ENCODE measurements at regions not wholly inside any gene's neighbourhood (a gene's known extent, or its start where the extent isn't known, plus 50 kb on each side); places are given as distances from the start of the nearest gene placed in this dataset.
"Not testable (repeated sequence)": the region's sequence is repeated elsewhere in the genome, so short reads cannot be mapped to it uniquely, and the experiment has no call there.

DNA sequence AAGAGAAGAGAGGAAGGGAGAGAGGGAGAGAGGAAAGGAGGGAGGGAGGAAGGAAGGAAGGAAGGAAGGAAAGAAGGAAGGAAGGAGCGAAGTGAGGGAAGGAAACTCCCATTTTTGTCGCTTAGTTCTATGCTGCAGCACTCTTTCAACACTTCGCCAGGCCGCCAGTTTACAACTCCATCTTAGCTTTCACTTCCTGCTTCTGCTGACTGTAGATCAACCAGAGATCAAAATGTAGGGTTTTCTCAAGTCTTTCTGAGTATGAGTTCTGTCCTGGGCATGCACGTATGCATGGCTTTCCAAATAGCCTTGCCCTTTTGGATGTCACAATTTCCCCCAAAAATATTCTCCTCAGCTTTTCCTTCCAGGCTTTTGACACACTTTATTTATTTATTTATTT lies 723.4 kb downstream of the TRHDE start:
- Mint-ChIP-seq H3K27ac (ENCODE audit: unreplicated experiment) (no peak overlapping the region), H3K4me3 (ENCODE audit: unreplicated experiment) (no peak overlapping the region), H3K36me3 (ENCODE audit: unreplicated experiment) (no peaks in the 10 kb centered on the region), H3K9me3 (ENCODE audit: unreplicated experiment) (no peaks in the 10 kb centered on the region), H3K4me1 (ENCODE audit: unreplicated experiment) (no peaks in the 10 kb centered on the region), H3K27me3 (ENCODE audit: unreplicated experiment) (no peaks in the 10 kb centered on the region)
- DNase-seq (ENCODE audit: extremely low spot score, unreplicated experiment): no peak
- TF ChIP-seq, protein P1, sequence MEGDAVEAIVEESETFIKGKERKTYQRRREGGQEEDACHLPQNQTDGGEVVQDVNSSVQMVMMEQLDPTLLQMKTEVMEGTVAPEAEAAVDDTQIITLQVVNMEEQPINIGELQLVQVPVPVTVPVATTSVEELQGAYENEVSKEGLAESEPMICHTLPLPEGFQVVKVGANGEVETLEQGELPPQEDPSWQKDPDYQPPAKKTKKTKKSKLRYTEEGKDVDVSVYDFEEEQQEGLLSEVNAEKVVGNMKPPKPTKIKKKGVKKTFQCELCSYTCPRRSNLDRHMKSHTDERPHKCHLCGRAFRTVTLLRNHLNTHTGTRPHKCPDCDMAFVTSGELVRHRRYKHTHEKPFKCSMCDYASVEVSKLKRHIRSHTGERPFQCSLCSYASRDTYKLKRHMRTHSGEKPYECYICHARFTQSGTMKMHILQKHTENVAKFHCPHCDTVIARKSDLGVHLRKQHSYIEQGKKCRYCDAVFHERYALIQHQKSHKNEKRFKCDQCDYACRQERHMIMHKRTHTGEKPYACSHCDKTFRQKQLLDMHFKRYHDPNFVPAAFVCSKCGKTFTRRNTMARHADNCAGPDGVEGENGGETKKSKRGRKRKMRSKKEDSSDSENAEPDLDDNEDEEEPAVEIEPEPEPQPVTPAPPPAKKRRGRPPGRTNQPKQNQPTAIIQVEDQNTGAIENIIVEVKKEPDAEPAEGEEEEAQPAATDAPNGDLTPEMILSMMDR (IDR thresholded peaks at IDR 0.05): no peak

- not testable (repeated sequence) for H3K27me3 Mint-ChIP-seq (ENCODE audit: unreplicated experiment); DNase-seq (ENCODE audit: extremely low spot score, unreplicated experiment); H3K36me3 Mint-ChIP-seq (ENCODE audit: unreplicated experiment); H3K27ac Mint-ChIP-seq (ENCODE audit: unreplicated experiment); H3K4me3 Mint-ChIP-seq (ENCODE audit: unreplicated experiment); H3K9me3 Mint-ChIP-seq (ENCODE audit: unreplicated experiment); H3K4me1 Mint-ChIP-seq (ENCODE audit: unreplicated experiment)
These were observed 729.6 kb downstream of the TRHDE start for GRCh38 chr12:73001806-73002205.

DNA sequence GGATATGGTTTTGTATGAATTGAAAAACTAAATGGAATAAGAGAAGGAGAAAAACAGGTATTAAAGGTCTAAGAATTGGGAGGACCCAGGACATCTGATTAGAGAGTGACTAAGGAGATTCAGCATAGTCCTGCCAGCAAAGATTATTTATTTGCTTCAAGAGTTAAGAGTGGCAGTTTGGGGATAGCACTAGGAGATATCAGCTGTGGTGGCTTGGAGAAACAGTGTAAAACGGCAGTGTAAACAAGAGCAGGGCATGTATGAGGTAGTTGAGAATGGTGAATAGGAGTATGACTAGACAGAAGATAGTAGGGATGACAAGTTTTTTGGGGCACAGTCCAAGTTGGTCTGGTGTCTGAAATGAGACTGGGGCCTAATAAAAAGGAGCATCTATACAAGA lies 730.3 kb downstream of the TRHDE start:
- H3K27ac Mint-ChIP-seq (ENCODE audit: unreplicated experiment); DNase-seq (ENCODE audit: extremely low spot score, unreplicated experiment); H3K4me3 Mint-ChIP-seq (ENCODE audit: unreplicated experiment); H3K4me1 Mint-ChIP-seq (ENCODE audit: unreplicated experiment); H3K9me3 Mint-ChIP-seq (ENCODE audit: unreplicated experiment); H3K27me3 Mint-ChIP-seq (ENCODE audit: unreplicated experiment); H3K36me3 Mint-ChIP-seq (ENCODE audit: unreplicated experiment): not testable (repeated sequence)

DNA sequence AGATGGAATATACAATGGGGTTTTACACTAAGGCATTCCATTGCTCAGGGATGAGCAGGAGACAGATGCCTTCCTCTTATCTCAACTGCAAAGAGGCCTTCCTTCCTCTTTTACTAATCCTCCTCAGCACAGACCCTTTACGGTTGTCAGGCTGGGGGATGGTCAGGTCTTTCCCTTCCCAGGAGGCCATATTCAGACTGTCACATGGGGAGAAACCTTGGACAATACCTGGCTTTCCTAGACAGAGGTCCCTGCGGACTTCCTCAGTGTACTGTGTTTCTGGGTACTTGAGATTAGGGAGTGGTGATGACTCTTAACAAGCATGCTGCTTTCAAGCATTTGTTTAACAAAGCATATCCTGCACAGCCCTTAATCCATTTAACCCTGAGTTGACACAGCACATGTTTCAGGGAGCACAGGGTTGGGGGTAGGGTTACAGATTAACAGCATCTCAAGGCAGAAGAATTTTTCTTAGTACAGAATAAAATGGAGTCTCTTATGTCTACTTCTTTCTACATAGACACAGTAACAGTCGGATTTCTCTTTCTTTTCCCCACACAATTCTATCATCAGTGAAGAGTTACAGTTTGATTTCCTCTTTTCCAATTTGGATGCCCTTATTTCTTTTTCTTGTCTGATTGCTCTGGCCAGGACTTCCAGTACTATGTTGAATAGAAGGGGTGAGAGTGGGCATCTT lies 737.1 kb downstream of the TRHDE start:
- H3K4me1 Mint-ChIP-seq (ENCODE audit: unreplicated experiment); H3K4me3 Mint-ChIP-seq (ENCODE audit: unreplicated experiment); H3K27ac Mint-ChIP-seq (ENCODE audit: unreplicated experiment); H3K36me3 Mint-ChIP-seq (ENCODE audit: unreplicated experiment); H3K27me3 Mint-ChIP-seq (ENCODE audit: unreplicated experiment); DNase-seq (ENCODE audit: extremely low spot score, unreplicated experiment): not testable (repeated sequence)
- H3K9me3 Mint-ChIP-seq (ENCODE audit: unreplicated experiment): peaks cover 34% of the 10 kb centered on the region

- H3K4me1 Mint-ChIP-seq (ENCODE audit: unreplicated experiment): no peaks in the 10 kb centered on the region
- TF ChIP-seq, protein P1 (IDR thresholded peaks at IDR 0.05): no peak
- H3K27ac Mint-ChIP-seq (ENCODE audit: unreplicated experiment): no peak overlapping the region
- no peak overlapping the region for H3K4me3 Mint-ChIP-seq (ENCODE audit: unreplicated experiment)
- DNase-seq (ENCODE audit: extremely low spot score, unreplicated experiment): no peak
- H3K36me3 Mint-ChIP-seq (ENCODE audit: unreplicated experiment): no peaks in the 10 kb centered on the region
- no peaks in the 10 kb centered on the region for H3K27me3 Mint-ChIP-seq (ENCODE audit: unreplicated experiment)
- H3K9me3 Mint-ChIP-seq (ENCODE audit: unreplicated experiment): peaks cover 23% of the 10 kb centered on the region
These were observed 745.8 kb downstream of the TRHDE start for GRCh38 chr12:73017981-73018380.

DNA sequence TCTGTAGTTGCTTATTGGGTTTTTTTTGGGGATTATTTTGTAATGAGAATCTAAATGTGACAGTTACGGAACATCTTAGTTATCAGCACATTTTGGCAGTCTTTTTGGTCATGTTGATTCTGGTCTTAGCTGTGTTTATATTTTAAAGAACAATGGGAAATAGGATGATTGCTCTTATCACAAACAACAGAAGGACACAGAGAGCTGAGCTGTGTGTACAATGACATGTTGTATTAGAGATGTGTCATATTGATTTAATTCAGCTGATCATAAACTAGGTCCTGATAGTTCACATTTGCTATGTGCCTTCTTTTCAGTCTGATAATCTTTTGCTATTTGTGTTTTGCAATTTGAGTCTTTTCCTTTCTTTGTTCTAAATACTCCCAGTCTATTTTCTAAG lies 781.7 kb downstream of the TRHDE start:
- peaks cover 24% of the 10 kb centered on the region for H3K9me3 Mint-ChIP-seq (ENCODE audit: unreplicated experiment)
- no peaks in the 10 kb centered on the region for H3K36me3 Mint-ChIP-seq (ENCODE audit: unreplicated experiment)
- no peak overlapping the region for H3K27ac Mint-ChIP-seq (ENCODE audit: unreplicated experiment)
- no peaks in the 10 kb centered on the region for H3K4me1 Mint-ChIP-seq (ENCODE audit: unreplicated experiment)
- DNase-seq (ENCODE audit: extremely low spot score, unreplicated experiment): no peak
- H3K27me3 Mint-ChIP-seq (ENCODE audit: unreplicated experiment): no peaks in the 10 kb centered on the region
- no peak overlapping the region for H3K4me3 Mint-ChIP-seq (ENCODE audit: unreplicated experiment)
- TF ChIP-seq, protein P1 (IDR thresholded peaks at IDR 0.05): no peak
